GM18951 (cell line): ENCODE measurements at regions not wholly inside any gene's neighbourhood (a gene's known extent, or its start where the extent isn't known, plus 50 kb on each side); places are given as distances from the start of the nearest gene placed in this dataset.

Experiments used
- POLR2A ChIP-seq: IDR thresholded peaks from 4 replicates; pipeline ENCODE4 v1.6.1; 2011; ENCODE audit warnings: mild to moderate bottlenecking; ENCODE audit not compliant: insufficient read length, insufficient read depth; ENCODE audit errors: extremely low read depth
- in situ Hi-C: fragments of 300-500 bp; cut with MboI; formaldehyde crosslinking; loops from one replicate; pipeline ENCODE4 v1.12.0; 2022; ENCODE audit warnings: low sequenced_read_pairs, mixed read lengths, inconsistent platforms; ENCODE audit not compliant: unreplicated experiment

GRCh38 chr6:159104931-159105330 is 60.1 kb upstream of the TAGAP start:
- TF ChIP-seq POLR2A, result no peak
- in situ Hi-C loops, result loop anchor here (5.0 kb wide), 1 partner anchor 98 kb away; no protein-coding TSS in a partner anchor

- TF ChIP-seq POLR2A, result no peak
Observed at GRCh38 chr6:159104163-159104925, 59.6 kb upstream of the TAGAP start.

GRCh38 chr6:159103396-159104162 is 58.8 kb upstream of the TAGAP start:
- no peak for TF ChIP-seq POLR2A
- in situ Hi-C loops, result loop anchor here (5.0 kb wide), 1 partner anchor 96 kb away; no protein-coding TSS in a partner anchor

More at GRCh38 chr6:159104163-159104925, 59.6 kb upstream of the TAGAP start:
- in situ Hi-C loops, result loop anchor here (5.0 kb wide), 1 partner anchor 97 kb away; no protein-coding TSS in a partner anchor

GRCh38 chr6:159102373-159103160 is 57.8 kb upstream of the TAGAP start:
- no peak for TF ChIP-seq POLR2A
- in situ Hi-C loops, result loop anchor here (5.0 kb wide), 1 partner anchor 95 kb away; no protein-coding TSS in a partner anchor

GRCh38 chr6:159101656-159102055 is 56.9 kb upstream of the TAGAP start:
- in situ Hi-C loops, result loop anchor here (5.0 kb wide), 1 partner anchor 94 kb away; no protein-coding TSS in a partner anchor
- TF ChIP-seq POLR2A, result no peak

GRCh38 chr6:159100395-159101182 is 55.8 kb upstream of the TAGAP start:
- in situ Hi-C loops, result loop anchor here (5.0 kb wide), 1 partner anchor 93 kb away; no protein-coding TSS in a partner anchor
- no peak for TF ChIP-seq POLR2A

GRCh38 chr6:159099961-159100360 is 55.2 kb upstream of the TAGAP start:
- no peak for TF ChIP-seq POLR2A
- in situ Hi-C loops, result loop anchor here (5.0 kb wide), 1 partner anchor 93 kb away; no protein-coding TSS in a partner anchor

GRCh38 chr6:159099276-159099675 is 54.5 kb upstream of the TAGAP start:
- TF ChIP-seq POLR2A, result no peak
- in situ Hi-C loops, result no loop called here

GRCh38 chr6:159098636-159099106 is 53.9 kb upstream of the TAGAP start:
- in situ Hi-C loops, result no loop called here
- TF ChIP-seq POLR2A, result no peak

- in situ Hi-C loops, result no loop called here
- TF ChIP-seq POLR2A, result no peak
Observed at GRCh38 chr6:159097256-159097655, 52.5 kb upstream of the TAGAP start.

GRCh38 chr6:159095616-159096015 is 50.8 kb upstream of the TAGAP start:
- in situ Hi-C loops, result no loop called here

More at GRCh38 chr6:159095616-159096015, 50.8 kb upstream of the TAGAP start:
- no peak for TF ChIP-seq POLR2A
